ENCODE measurements at regions not wholly inside any gene's neighbourhood (a gene's known extent, or its start where the extent isn't known, plus 50 kb on each side); places are given as distances from the start of the nearest gene placed in this dataset.

DNA sequence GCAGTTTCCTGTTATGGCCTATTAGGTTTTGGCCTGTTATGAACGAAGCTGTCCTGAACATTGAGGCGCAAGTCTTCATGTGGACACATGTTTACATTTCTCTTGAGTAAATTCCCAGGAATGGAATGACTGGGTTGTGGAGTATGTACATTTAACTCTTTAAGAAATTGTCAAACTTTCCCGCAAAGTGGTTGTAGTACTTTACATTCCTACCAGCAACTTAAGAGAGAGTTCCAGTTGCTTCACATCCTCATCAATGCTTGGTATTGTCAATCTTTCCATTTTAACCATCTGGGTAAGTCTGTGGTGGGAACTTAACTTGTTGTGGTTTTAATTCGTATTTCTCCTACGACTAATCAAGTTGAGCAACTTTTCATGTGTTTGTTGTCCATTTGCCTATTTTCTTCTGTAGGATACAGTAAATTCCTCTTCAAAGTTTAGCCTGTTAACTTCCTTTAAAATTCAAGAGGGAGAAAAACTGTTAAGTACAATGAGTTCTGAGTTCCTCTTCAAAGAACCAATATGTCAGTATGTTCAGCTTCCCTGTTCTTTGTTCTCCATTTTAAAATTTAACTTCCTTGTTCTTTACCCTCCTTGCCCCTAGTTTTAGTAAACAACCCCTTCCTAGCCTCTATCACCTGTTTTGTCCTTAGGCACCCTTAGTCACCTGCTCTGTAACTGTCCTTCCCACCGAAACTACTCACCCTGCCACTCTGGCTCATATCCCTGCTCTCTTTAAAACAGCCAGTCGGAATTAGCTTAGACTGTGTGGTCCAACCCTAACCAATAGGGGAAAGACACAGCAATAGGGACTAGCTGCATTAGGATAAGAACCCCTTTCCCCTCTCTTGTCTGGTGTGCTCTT is 74.0 kb downstream of the FAM241B start:
- H3K9me3 Mint-ChIP-seq (ENCODE audit: insufficient read depth), result no peaks in the 10 kb centered on the region
- peaks cover 50% of the 10 kb centered on the region for H3K27me3 Mint-ChIP-seq (ENCODE audit: low read depth)
- POLR2A ChIA-PET, result no interaction called here
- no peak overlapping the region for H3K27ac Mint-ChIP-seq
- H3K4me1 Mint-ChIP-seq (ENCODE audit: low read depth), result no peaks in the 10 kb centered on the region
- H3K36me3 Mint-ChIP-seq (ENCODE audit: low read depth), result no peaks in the 10 kb centered on the region
- CTCF ChIA-PET, result no interaction called here
- no peak for ATAC-seq
- no peak for DNase-seq
- H3K4me3 Mint-ChIP-seq, result no peak overlapping the region

DNA sequence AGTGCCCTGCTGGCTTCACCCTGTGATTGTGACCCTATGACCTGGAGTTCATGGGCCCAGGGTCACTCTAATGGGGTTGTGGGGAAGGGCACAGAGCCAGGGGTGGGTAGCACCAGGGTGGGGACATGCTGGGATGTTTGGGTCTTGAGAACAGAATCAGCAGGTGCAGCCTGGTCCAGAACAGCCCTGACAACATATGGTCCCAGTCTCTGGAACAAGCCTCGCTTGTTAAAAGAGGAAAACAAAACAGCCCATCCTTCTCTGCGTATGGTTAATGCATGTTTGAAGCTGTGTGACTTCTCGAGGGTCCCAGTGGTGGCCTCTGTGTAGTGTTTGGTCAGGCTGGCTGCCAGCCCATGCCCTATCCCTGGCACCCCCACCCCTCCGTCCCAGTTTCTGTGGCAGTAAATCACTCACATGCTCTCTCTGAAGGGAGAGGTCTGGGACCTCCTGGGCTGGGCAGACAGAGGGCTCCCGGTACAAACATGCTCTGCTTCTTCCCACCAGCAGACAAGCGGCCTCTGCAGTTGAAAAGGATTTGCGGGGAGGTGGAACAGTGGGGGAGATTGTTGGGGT is 79.4 kb downstream of the FAM241B start:
- no peaks in the 10 kb centered on the region for H3K36me3 Mint-ChIP-seq (ENCODE audit: low read depth)
- no peak overlapping the region for H3K27ac Mint-ChIP-seq
- ChIA-PET CTCF (no interaction called here), POLR2A (no interaction called here)
- H3K27me3 Mint-ChIP-seq (ENCODE audit: low read depth), result peaks cover 25% of the 10 kb centered on the region
- no peak for DNase-seq
- ATAC-seq, result no peak
- no peaks in the 10 kb centered on the region for H3K4me1 Mint-ChIP-seq (ENCODE audit: low read depth)
- H3K4me3 Mint-ChIP-seq, result no peak overlapping the region
- H3K9me3 Mint-ChIP-seq (ENCODE audit: insufficient read depth), result no peaks in the 10 kb centered on the region

DNA sequence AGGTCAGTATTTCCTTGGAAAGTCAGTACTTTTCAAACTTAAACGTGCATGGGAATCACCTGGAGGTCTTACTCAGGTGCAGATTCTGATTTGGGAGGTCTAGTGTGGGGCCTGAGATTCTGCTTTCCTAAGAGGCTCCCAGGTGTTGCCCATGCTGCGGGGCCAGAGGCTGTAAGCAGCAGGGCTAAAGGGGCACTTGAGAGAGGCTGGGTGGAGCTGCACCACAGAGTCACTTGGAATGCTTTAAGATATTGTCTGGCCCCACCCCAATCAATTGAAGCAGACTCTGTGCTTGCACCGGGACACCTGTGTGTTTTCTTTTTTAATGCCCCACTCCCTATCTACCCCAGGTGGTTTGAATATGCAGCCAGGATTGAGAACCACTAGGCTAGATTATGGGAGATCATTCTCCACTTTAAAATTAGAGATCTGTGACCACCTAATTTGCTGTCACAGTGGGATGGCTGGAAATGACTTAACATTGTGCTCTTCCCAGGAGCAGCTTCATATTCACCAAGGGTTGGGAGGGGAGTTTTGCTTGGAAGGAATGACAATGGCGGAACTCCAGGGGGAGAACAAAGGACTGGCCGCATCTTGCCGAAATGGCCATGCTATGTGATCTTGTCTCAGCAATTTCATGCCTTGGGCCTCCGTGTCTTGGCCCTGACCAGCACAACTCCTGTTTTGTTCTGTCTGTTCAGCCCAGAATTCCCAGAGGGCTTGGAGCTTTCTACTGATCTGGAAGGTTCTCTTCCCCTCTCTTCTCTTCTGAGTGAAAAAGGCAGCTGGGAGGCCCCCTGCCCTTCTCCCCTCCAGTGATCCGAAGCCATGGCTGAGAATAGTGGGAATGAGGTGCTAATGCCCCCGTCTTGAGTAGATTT is 80.2 kb downstream of the FAM241B start:
- Mint-ChIP-seq H3K4me3 (no peak overlapping the region), H3K4me1 (ENCODE audit: low read depth) (no peaks in the 10 kb centered on the region), H3K27me3 (ENCODE audit: low read depth) (peaks cover 25% of the 10 kb centered on the region), H3K9me3 (ENCODE audit: insufficient read depth) (no peaks in the 10 kb centered on the region), H3K36me3 (ENCODE audit: low read depth) (no peaks in the 10 kb centered on the region), H3K27ac (no peak overlapping the region)
- DNase-seq (no peak), ATAC-seq (no peak)
- CTCF ChIA-PET, result no interaction called here
- POLR2A ChIA-PET, result no interaction called here

DNA sequence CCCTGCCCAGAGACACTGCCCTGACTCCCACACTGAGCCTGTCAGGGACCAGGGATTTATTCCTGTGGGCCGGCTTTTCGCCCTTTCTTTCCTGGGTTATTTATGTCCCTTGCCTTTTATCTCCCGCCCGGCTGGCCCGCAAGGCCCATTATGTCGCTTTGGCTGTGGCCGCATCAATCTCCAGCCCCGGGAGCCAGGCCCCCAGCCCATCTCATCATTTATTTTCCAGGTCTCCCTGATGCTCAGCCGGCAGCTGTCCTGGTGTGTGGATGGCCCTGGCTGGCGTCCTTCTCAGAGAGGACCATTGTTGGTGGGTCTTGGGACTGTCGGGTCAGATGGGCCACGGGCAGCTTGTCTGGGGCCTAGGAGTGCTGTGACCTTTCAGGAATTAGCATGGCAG is 82.3 kb downstream of the FAM241B start:
- Mint-ChIP-seq H3K36me3 (ENCODE audit: low read depth) (no peaks in the 10 kb centered on the region), H3K4me1 (ENCODE audit: low read depth) (no peaks in the 10 kb centered on the region), H3K27ac (no peak overlapping the region), H3K4me3 (no peak overlapping the region), H3K9me3 (ENCODE audit: insufficient read depth) (no peaks in the 10 kb centered on the region), H3K27me3 (ENCODE audit: low read depth) (peaks cover 10% of the 10 kb centered on the region)
- DNase-seq, result no peak
- ChIA-PET POLR2A (no interaction called here), CTCF (no interaction called here)
- no peak for ATAC-seq

DNA sequence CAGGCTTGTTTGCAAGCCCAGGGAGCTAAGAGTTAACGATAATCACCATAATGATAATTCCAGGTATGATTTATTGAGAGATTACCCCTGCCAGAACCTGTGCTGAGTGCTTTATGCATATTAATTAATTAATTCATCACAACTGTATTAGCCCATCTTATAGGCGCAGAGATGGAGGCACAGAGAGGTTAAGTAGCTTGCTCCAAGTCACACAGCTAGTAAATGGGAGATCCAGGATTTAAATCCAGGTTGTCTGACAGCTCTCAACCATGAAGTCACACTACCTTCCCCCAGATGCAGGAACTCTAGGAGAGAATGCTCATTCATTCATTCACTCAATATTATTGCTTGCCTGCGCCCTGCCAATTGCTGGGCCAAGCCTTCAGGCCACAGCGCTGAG is 84.5 kb downstream of the FAM241B start:
- Mint-ChIP-seq H3K9me3 (ENCODE audit: insufficient read depth) (no peaks in the 10 kb centered on the region), H3K36me3 (ENCODE audit: low read depth) (no peaks in the 10 kb centered on the region), H3K27me3 (ENCODE audit: low read depth) (peaks cover 9% of the 10 kb centered on the region), H3K4me1 (ENCODE audit: low read depth) (no peaks in the 10 kb centered on the region), H3K27ac (no peak overlapping the region), H3K4me3 (no peak overlapping the region)
- POLR2A ChIA-PET, result no interaction called here
- ATAC-seq (no peak), DNase-seq (no peak)
- CTCF ChIA-PET, result interaction anchor here (0.8 to 6.2 kb wide), 6 partner anchors 19 to 381 kb away, joined by 3 to 85 read pairs (median 4); no protein-coding TSS in a partner anchor

DNA sequence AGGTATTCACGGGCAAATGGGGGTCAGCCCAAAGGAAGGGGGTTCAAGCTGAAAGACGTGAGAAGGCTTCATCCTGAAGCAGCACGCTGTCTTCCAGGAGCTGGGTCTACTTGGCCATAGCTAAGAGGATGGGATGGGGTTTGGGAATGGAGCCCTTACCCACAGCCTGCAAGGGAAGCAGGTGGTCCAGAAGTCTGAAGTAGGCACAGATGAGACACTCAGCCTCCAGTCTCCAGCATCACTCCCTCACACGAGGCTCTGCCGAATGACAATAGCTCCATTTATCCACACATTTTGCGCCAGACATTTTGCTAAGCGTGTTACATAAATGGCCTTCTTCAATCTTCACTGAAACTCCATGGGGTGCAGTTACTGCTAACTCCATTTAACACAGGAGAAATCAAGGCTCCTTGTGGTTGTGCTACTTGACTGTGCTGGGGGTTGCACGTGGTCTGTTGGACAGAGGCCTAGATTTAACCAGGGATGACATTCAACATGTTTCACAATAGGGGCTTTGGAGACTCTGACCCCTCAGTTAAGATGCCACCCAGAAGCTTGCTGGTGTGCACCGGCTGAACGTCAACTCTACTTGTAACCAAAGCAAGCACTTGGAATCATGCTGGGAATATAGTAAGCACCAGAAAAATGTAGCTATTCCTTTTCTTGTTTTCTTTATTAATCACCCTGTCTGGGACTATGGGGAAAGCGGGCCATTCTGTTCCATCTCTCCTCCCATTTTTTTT is 85.3 kb downstream of the FAM241B start:
- no peak for DNase-seq
- no peak for ATAC-seq
- ChIA-PET POLR2A (no interaction called here), CTCF (interaction anchor here (0.6 to 6.2 kb wide), 16 partner anchors 10 to 483 kb away, joined by 3 to 85 read pairs (median 4); no protein-coding TSS in a partner anchor)
- Mint-ChIP-seq H3K27me3 (ENCODE audit: low read depth) (peaks cover 6% of the 10 kb centered on the region), H3K36me3 (ENCODE audit: low read depth) (no peaks in the 10 kb centered on the region), H3K4me1 (ENCODE audit: low read depth) (no peaks in the 10 kb centered on the region), H3K9me3 (ENCODE audit: insufficient read depth) (no peaks in the 10 kb centered on the region), H3K27ac (no peak overlapping the region), H3K4me3 (no peak overlapping the region)

DNA sequence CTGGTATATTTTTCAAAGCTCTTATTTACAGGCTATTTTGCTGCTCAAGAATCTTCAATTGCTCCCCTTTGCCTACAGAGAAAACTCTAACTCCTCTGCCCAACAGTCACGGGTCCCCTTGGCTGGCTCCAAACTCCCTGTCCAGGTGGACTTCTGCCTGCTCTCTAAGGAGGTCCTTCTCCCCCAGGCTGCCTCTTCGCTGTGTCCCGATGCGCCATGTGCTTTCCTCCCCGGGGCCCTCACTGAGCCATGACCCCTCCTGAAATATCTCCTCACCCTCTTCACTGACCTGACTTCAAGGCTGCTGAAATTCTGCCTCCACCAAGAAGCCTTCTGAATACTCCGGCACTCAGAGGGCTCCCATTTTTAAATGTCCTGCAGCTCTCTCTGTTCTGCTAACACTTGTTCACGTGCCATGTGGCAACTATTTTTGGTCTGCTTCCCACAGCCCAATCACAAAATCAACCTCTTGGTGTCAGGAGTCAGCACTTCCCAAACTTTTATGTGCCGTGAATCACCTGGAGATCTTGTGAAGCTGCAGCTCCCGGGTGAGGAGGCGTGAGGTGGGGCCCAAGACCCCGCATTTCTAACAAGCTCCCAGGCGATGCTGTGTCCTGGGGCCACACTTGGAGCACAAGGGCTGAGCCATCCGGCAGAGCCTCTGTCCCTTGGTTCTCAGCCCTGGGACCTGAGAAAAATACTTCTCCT is 85.7 kb upstream of the COL13A1 start:
- peaks cover 6% of the 10 kb centered on the region for H3K27me3 Mint-ChIP-seq (ENCODE audit: low read depth)
- ATAC-seq (no peak), DNase-seq (no peak)
- H3K4me3 Mint-ChIP-seq, result no peak overlapping the region
- H3K4me1 Mint-ChIP-seq (ENCODE audit: low read depth), result no peaks in the 10 kb centered on the region
- no peaks in the 10 kb centered on the region for H3K9me3 Mint-ChIP-seq (ENCODE audit: insufficient read depth)
- ChIA-PET CTCF (interaction anchor here (0.6 to 6.2 kb wide), 20 partner anchors 10 to 484 kb away, joined by 3 to 85 read pairs (median 4); no protein-coding TSS in a partner anchor), POLR2A (no interaction called here)
- no peaks in the 10 kb centered on the region for H3K36me3 Mint-ChIP-seq (ENCODE audit: low read depth)
- H3K27ac Mint-ChIP-seq, result no peak overlapping the region

DNA sequence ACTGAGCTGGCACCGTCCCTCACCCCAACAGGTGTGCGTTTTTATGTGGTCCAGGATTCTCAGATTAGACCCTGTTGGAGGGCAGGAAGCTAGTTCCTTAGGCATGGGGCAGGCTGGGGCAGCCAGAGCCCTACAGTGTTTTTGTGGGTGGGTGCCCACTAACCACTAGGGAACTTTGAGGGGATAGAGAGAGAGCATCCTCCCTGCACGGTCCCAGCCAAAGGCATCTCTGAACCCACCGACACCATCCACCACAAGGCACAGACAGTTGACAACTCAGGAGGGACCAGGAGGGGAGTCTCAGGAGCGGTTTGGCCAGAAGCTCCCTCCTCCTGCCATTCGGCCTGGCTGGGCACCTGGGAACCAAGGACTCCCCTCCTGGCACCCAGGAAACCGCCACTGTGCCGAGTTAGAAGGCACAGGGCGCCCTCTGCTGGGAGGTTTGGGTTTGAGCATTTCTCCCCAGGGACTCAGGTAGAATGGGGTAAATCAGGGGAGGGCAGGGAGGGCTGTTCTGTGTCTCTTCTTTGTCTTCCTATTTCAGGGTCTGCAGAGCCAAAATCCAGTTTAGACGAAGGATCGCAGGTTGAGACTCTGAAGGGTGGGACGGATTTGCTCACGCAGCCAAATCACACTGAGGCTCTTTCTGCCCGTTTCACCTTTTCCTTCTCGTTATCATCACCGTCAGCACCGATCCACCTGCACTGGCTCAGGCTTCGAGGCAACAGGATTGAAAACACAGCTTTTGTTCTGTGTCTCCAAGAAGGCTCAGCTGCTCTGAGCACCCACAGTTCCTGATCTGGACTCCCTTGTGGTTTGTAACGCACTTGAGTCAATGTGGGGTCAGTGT is 84.8 kb upstream of the COL13A1 start:
- DNase-seq (peak; percentile 76), ATAC-seq (peak; percentile 71)
- no peak overlapping the region for H3K27ac Mint-ChIP-seq
- ChIA-PET POLR2A (interaction anchor here (0.6 kb wide), 1 partner anchor 71 kb away, joined by 3 read pairs; no protein-coding TSS in a partner anchor), CTCF (interaction anchor here (0.6 to 6.2 kb wide), 17 partner anchors 11 to 202 kb away, joined by 3 to 85 read pairs (median 4); no protein-coding TSS in a partner anchor)
- no peak overlapping the region for H3K4me3 Mint-ChIP-seq
- H3K9me3 Mint-ChIP-seq (ENCODE audit: insufficient read depth), result no peaks in the 10 kb centered on the region
- H3K27me3 Mint-ChIP-seq (ENCODE audit: low read depth), result peaks cover 11% of the 10 kb centered on the region
- no peaks in the 10 kb centered on the region for H3K36me3 Mint-ChIP-seq (ENCODE audit: low read depth)
- no peaks in the 10 kb centered on the region for H3K4me1 Mint-ChIP-seq (ENCODE audit: low read depth)

DNA sequence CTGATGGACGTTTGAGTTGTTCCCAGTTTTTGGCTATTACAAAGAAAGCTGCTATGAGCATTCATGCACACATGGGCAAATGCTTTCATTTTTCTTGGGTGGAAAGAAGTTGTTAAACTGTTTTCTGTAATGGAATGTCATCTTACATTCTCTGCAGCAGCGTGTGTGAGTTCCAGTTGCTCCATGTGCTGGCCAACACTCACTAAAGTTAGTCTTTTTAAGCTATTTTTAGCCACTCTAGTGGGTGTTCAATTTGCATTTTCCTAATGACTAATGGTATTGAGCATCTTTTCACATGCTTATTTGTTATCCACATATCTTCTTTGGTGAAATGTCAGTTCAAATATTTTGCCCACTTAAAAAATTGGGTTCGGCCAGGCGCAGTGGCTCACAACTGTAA is 82.8 kb upstream of the COL13A1 start:
- Mint-ChIP-seq H3K4me1 (ENCODE audit: low read depth) (no peaks in the 10 kb centered on the region), H3K27me3 (ENCODE audit: low read depth) (peaks cover 22% of the 10 kb centered on the region), H3K36me3 (ENCODE audit: low read depth) (no peaks in the 10 kb centered on the region), H3K9me3 (ENCODE audit: insufficient read depth) (no peaks in the 10 kb centered on the region), H3K4me3 (no peak overlapping the region), H3K27ac (no peak overlapping the region)
- no peak for DNase-seq
- POLR2A ChIA-PET, result no interaction called here
- CTCF ChIA-PET, result interaction anchor here (1.5 to 6.2 kb wide), 3 partner anchors 13 to 203 kb away, joined by 4 to 85 read pairs (median 7); no protein-coding TSS in a partner anchor
- no peak for ATAC-seq

DNA sequence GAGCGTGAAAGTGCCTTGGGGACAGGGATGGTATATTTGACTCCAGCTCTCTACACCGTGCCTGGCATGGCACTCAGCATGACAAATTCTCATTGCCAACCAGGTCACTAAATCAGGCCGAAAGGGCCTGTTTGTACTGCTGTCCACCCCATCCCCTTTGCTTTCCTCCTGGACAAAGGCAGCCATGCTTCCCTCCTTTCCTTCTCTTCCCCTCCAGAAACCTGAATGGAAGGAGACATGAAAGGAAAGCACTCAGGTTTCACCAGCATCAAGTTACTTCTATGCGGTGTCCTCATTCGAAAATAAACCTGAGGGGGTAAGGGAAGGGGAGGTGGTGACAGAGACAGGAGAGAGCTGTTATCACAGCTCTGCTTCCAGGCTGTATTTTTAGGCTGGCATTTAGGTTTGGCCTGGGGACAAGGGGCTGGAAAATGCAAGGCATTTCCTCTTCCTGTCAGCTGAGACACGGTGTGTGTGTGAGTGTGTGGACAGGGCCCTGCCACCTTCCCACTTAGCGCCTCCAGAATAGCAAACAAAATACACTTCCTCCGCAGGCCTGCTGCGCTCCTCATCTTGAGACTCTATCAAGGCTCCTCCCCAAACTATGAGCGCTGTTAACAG is 79.9 kb upstream of the COL13A1 start:
- no peak for DNase-seq
- H3K36me3 Mint-ChIP-seq (ENCODE audit: low read depth), result no peaks in the 10 kb centered on the region
- CTCF ChIA-PET, result interaction anchor here (1.1 to 1.6 kb wide), 2 partner anchors 77 to 206 kb away, joined by 3 read pairs; no protein-coding TSS in a partner anchor
- no peak overlapping the region for H3K4me3 Mint-ChIP-seq
- no peaks in the 10 kb centered on the region for H3K9me3 Mint-ChIP-seq (ENCODE audit: insufficient read depth)
- no peak overlapping the region for H3K27ac Mint-ChIP-seq
- ATAC-seq, result no peak
- POLR2A ChIA-PET, result no interaction called here
- H3K4me1 Mint-ChIP-seq (ENCODE audit: low read depth), result no peaks in the 10 kb centered on the region
- peaks cover 39% of the 10 kb centered on the region for H3K27me3 Mint-ChIP-seq (ENCODE audit: low read depth)

All from activated CD8-positive, alpha-beta T cell treated with anti-CD3 and anti-CD28 coated beads, Interleukin-2, amount 10 ng/mL, durations not matched to agents 7 days and 5 days (primary cell).